IPS-11a (cell line): ENCODE measurements at regions not wholly inside any gene's neighbourhood (a gene's known extent, or its start where the extent isn't known, plus 50 kb on each side); places are given as distances from the start of the nearest gene placed in this dataset.
"Not testable (repeated sequence)": the region's sequence is repeated elsewhere in the genome, so short reads cannot be mapped to it uniquely, and the experiment has no call there.

Experiments
- H3K4me3 ChIP-seq: one replicate; pipeline ENCODE4 v1.5.1; 2013; ENCODE audit warnings: low read depth, low read length, control low read depth

DNA sequence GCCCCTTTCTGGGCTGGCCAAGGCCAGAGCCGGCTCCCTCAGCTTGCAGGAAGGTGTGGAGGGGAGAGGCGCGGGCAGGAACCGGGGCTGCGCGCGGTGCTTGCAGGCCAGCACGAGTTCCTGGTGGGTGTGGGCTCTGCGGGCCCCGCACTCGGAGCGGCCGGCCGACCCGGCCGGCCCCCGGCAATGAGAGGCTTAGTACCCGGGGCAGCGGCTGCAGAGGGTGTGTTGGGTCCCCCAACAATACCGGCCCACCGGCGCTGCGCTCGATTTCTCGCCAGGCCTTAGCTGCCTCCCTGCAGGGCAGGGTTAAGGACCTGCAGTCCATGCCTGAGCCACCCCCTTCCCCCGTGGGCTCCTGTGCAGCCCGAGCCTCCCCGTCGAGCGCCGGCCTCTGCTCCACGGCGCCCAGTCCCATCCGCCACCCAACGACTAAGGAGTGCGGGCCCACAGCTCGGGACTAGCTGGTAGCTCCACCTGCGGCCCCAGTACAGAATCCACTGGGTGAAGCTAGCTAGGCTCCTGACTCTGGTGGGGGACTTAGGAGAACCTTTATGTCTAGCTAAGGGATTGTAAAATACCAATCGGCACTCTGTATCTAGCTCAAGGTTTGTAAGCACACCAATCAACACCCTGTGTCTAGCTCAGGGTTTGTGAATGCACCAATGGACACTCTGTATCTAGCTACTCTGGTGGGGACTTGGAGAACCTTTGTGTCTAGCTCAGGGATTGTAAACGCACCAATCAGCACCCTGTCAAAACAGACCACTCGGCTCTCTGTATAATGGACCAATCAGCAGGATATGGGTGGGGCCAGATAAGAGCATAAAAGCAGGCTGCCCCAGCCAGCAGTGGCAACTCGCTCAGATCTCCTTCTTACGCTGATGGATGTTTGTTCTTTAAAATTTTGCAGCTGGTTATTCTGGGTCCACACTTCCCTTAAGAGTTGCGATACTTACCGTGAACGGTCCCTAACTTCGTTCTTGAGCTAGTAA lies 167.4 kb upstream of the RREB1 start:
- H3K4me3 ChIP-seq = no peak overlapping the region

DNA sequence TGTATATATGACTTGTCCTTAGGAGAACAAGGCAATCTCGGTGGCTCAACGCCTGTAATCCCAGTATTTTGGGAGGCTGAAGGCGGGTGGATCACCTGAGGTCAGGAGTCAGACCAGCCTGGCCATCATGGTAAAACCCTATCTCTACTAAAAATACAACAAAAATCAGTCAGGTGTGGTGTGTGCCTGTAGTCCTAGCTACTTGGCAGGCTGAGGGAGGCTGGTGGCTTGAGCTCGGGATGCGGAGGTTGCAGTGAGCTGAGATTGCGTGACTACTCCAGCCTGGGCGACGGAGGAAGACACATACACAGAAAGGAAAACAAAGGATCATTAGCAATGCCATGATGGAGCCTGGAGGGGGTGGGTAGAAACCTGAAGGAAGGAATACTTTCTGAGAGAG lies 166.6 kb upstream of the RREB1 start:
- no peak overlapping the region for H3K4me3 ChIP-seq

DNA sequence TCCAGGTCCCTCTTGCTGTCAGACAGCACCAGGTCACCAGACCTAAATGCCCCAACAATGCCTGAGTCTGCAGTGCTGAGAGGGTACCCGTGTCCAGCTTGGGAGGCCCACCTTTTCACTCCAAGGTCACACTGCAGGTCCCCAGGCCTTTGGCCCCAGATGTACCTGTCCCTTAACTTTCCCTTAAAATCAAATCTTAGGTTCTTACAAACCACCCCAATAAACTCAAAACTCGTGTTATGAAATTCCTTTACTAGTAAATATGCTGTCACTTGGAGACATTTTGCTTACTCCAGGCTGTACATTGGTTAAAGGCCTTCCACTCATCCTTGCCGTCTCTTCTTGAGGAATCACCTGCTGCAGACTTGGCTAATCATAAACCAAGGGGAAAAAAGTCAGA lies 165.7 kb upstream of the RREB1 start:
- H3K4me3 ChIP-seq = no peak overlapping the region

DNA sequence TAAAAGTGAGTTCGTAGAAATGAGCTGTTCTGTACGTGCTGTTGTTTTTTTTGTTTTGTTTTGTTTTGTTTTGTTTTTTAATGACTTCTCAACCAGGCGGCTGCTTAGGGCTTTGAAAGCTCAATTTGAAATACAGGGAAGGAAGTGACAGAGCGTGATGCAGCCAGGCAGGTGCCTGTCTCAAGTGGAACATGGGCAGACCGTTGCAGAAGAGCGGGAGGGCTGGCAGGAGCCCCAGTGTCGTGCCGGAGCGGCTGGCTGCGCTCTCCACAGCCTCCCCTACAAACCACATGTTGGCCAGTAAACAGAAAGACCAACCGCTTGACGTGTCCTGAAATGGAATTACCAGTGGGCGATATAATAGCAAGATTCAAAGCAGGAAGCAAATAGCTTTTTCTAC lies 164.9 kb upstream of the RREB1 start:
- no peak overlapping the region for H3K4me3 ChIP-seq

DNA sequence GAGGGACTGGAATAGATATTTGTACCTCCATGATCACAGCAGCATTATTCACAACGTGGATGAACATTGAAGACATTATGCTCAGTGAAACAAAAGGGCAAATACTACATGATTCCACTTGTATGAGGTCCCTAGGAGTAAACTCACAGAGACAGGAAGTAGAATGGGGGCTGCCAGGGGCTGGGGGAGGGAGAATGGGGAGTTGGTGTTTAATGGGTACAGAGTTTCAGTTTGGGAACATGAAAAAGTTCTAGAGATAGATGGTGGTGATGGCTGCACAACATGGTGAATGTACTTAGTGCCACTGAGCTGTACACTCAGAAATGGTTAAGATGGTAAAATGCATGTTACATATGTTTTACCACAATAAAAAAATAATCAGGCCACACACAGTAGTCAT lies 164.3 kb upstream of the RREB1 start:
- H3K4me3 ChIP-seq = no peak overlapping the region

DNA sequence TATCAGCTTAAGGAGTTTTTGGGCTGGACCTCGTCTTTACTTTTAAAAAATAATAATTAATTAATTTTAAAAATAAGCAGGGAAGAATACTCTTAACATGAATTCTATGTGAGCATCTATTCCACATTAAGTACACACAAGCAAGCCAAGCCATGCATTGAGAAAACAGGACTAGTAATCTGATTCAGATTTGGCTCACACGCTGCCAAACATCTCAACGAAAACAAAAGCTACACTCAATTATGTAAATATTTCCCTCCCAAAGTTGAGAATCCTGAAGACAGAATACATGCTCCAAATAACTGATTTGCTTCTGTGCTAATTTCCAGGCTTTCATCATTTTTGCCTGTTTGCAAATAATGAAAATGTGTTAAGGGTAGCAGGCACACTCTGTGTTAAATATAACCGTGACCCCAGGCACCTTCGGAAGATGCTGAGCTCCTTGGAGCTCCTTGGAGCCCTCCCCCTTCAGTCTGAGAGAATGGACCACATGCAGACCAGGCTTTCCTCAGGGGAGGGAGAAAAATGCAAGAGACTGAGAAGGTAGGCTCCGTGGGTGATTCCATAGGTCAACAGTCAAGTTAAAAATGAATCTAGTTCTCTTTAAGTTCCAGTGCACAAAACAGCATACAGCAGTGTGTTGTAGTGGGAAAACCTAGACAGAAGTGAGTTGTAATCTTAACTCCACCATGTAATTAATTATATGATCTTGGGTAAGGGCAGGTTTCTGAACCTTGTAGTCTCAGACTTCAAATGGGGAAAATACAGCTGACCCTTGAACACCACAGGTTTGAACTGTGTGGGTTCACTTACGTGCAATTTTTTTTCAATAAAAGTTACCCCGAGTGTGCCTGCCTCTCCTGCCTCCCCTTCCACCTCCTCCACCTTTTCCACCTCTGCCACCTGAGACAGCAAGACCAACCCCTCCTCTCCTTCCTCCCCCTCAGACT lies 161.3 kb upstream of the RREB1 start:
- H3K4me3 ChIP-seq = no peak overlapping the region

DNA sequence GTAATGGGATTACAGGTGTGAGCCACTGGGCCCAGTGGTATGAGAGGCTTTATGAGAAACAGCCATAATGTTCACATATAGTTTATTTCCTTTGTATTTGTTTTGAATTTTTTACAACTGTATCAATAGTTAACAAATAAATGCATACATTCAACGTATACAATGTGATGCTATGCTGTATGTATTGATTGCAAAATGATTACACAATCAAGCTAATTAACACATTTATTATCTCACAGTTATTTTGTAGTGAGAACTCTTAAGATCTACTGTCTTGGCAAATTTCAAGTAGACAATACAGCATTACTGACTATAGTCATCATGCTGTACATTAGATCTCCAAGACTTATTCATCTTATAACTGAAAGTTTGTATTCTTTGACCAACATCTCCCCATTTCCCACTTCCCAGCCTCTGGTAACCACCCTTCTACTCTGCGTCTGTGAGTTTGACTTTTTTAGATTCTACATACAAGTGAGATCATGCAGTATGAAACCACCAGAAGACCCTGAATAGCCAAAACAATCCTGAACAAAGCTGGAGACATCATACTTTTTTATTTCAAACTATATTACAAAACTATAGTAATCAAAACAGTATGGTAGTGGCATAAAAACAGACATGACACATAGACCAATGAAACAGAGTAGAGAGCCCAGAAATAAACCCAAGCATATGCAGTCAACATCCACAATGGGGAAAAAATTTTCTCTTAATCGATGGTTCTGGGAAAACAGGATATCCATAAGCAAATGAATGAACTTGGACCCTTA lies 157.2 kb upstream of the RREB1 start:
- no peak overlapping the region for H3K4me3 ChIP-seq

DNA sequence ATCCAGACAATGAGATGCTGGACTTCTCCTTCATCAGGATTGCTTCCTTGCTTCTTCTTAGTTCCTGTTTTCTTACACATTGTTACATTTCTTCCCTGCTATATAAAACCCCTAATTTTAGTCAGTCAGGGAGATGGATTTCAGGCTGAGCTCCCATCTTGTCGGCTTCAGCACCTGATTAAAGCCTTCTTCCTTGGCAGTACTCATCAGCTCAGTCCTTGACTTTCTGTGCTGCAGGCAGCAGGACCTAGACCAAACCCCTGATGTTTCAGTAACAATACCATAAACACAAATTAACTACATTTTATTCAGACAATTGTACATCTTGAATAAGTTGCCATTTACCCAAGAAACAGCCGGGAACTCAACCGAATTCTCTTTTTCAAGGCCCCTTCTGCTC lies 156.4 kb upstream of the RREB1 start:
- H3K4me3 ChIP-seq = no peak overlapping the region

DNA sequence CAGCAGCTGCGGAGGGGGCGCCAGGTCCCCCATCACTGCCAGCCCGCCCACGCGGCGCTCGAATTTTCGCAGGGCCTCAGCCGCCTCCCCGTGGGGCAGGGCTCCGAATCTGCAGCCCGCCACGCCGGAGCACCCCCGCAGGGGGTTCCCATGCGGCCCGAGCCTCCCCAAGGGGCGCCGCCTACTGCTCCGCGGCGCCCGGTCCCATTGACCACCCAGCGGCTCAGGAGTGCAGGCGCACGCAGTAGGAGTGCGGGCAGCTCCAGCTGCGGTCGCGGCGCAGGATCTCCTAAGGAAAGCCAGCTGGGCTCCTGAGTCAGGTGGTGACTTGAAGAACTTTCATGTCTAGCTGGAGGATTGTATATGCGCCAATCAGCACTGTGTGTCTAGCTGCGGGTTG lies 155.3 kb upstream of the RREB1 start:
- H3K4me3 ChIP-seq = no peak overlapping the region

DNA sequence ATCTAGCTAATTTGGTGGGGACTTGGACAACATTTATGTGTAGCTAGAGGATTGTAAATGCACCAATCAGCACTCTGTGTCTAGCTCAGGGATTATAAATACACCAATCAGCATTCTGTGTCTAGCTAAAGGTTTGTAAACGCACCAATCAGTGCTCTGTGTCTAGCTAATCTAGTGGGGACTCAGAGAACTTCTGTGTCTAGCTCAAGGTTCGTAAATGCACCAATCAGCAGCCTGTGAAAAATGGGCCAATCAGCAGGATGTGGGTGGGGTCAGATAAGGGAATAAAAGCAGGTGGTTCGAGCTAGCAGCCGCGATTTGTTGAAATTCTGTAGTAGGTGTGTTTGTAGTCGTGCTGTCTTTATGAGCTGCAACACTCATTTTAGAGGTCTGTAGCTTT lies 154.8 kb upstream of the RREB1 start:
- H3K4me3 ChIP-seq = not testable (repeated sequence)

DNA sequence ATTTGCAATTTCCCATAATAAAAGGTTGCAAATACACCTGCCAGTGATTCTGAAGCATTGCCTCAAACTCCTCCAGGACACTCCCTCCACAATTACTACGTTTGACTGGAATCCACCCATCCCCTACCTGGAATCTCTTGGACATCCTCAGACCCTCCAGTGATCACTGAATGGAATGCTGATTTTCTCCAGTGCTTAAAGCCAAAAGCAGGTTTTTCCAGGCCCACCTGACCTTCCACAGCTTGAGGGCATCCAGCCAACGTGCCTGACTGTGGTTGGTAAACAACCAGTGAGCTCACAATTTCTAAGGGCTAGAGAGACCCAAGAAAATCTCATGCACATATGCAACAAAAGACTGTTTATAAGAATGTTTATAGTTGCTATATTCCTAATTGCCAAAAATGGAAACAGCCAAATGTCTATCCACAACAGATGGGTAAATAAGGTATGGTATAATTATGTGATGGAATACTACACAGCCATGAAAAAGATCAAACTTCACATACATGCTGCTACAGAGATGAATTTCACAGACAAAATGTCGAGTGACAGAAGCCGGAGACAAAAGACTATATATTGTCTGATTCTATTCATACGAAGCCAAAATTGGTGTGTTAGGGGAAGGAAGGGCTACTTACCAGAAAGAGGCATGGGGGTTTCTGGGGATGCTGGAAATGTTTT lies 147.1 kb upstream of the RREB1 start:
- H3K4me3 ChIP-seq = no peak overlapping the region

DNA sequence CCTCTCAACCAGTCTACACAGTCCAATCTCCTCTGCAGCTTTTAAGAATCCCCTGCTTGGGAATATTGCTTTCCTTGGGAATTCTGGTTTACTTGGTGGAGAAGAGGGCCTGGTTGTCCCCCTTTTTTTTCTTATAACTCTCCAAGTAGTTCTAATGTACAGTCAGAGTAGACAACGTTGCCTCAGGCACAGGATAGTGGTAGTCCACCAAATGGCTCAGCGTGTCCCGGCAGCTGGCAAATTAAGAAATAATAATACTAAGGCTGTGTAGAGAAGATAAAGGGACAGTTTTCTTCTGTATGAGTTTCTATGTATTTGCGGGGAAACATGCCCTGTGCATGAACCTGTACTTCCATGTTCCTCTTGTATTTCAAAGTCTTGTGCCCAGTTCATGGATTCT lies 145.7 kb upstream of the RREB1 start:
- no peak overlapping the region for H3K4me3 ChIP-seq

DNA sequence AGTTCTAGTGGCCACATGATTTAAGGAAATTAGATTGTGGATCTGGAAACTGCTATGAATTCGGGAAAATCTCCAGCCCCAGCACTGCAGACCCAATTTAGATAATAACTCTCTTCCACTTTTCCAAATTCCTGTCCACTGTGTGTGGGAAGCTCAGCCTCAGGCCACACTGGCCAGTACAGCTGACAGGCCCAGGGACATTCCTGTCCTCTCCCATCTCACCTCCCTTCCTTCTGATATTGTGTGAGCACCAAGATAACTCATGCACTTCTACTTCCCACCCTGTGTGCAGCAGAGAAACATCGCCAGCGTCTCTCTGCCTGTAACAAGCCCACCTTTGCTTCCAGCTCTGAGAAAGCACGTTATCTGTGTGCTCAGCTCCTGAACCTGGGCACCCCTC lies 145.1 kb upstream of the RREB1 start:
- H3K4me3 ChIP-seq = no peak overlapping the region

DNA sequence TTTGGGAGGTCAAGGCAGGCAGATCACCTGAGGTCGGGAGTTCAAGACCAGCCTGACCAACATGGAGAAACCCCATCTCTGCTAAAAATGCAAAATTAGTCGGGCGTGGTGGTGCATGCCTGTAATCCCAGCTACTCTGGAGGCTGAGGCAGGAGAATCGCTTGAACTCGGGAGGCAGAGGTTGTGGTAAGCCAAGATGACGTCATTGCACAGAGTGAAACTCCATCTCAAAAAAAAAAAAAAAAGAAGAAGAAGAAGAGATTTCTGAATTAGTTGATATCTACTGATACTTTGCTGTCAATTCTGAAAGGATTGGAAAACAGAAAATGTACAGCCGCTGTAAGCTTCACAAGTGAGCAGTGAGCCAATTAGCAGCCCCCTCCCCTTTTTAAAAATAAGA lies 144.4 kb upstream of the RREB1 start:
- not testable (repeated sequence) for H3K4me3 ChIP-seq

DNA sequence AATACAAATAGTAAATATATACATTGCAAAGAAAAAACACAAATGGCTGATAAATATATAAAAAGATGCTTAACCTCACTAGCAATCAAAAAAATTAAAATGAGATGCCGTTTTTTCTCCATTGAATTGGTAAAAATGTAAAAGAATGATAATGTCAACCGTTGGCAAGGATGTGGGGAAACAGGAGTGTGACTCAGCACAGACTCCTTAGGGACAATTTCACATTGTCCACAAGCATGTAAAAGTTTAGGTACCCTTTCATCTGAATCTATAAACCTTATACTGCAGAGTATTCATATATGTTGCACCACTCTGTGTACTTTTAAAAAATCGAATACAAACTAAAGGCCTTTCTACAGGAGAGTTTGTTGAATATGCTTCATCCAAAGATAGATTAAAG lies 143.1 kb upstream of the RREB1 start:
- no peak overlapping the region for H3K4me3 ChIP-seq

DNA sequence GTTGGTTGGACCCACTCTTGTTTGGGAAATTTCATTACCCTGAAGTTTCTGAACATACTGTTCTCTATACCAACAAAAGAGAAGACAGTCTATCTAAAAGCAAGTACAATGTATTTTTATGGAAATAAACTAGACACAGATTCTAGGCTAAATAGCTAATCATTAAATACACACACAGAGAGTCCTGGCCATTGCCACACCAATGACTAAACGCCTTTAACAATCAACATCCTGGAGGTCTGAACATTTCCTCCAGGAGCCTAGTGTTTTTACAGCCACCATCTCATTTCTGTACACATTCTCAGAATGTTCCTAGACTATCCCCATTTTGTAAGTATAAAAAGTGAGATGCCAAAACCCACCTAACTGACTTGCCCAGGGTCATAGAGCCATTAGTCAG lies 141.6 kb upstream of the RREB1 start:
- H3K4me3 ChIP-seq = no peak overlapping the region

DNA sequence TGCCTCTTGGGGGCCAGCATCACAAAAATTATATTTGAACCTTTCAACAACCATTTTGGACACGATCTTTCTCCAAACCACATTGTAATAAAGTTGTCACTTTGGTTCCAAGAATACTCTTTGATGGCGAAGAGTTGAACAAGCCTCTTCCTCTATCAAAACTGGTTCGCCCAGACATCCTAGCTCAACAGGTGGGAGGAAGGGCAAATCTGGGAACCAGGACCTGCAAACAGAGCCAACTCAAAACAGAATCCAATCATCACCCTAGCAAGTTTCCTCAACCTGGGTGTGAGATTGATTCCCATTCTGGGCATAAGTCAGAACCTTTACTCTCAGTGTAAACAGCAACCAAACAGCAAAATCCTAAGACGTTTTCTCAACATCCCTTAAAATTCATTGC lies 141.2 kb upstream of the RREB1 start:
- H3K4me3 ChIP-seq = no peak overlapping the region

DNA sequence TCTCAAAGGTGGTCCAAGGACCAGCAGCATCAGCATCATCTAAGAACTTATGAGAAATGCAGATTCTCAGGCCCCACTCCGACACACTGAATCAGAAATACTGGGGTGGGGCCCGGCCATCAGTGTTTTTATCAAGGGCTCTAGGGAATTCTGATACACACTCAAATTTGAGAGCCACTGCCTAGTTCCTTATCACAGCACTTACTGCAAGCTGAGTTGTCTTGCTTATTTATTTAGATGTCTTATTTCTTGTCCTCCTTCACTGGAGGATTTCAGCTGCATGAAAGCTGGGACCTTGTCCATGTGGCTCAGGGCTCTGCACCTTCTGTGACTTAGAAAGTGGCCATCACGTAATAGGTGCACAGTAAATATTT lies 139.4 kb upstream of the RREB1 start:
- no peak overlapping the region for H3K4me3 ChIP-seq

DNA sequence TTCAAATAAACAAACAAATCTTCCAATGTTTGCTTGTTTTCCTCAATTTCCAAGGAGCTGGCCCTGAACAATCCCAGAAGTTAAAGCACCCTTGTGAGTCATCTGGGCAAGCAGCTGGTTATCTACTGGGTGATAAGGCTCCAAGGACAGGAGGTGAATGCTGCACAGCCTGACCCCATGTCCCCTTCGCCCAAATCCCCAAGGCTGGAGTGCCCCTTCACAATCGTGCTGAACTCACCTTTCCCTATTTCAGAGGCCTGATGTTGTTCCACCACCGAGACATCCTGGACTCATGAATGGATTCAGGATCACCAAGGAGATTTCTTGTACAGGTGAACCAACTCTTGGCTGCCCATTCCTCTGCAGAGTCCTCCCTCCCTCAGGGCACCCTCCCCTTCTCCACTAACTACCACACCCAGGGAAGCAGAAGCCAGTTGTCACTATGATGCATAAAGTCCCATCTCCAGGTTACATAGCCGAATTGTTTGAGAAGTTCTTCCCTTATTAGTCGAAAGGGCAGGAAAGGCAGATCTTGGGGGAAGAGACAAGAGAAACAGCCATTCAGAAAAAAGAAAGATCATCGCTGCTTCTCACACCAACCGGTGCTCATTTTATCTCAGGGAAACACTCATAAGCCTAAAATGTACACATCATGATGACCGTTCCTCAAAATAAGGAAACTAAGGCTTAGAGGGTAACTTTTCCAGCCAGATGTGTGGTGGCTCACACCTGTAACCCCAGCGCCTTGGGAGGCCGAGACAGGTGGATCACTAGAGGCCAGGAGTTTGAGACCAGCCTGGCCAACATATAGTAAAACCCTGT lies 138.8 kb upstream of the RREB1 start:
- no peak overlapping the region for H3K4me3 ChIP-seq

DNA sequence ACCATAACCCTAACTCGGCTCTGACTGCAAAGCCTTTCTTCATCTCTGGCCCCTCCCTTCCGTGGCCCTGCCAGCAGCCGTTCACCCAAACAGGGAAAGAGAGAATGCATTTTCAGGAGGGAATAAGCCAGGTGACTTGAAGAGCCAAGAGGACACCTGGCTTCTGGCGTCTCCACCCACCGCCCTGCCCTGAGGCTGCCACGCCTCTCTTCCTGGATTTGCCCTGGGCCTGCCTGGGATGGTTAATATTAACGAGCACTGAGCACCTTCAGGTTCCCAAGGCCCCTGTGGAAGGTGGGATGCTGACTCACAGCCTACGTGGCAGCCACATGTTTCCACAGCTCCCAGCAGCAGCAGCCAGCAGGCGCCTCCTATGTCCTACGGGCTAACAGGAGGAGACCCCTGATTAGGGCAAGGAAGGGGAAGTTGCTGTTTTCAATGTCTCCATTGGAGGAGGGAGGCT lies 138.0 kb upstream of the RREB1 start:
- H3K4me3 ChIP-seq = no peak overlapping the region
